Thymus (tissue), 11 donors: ENCODE measurements at regions not wholly inside any gene's neighbourhood (a gene's known extent, or its start where the extent isn't known, plus 50 kb on each side); places are given as distances from the start of the nearest gene placed in this dataset.

Experiments
- DNase-seq, 9 donors: peaks; one replicate each; pipeline ENCODE4 v3.0.0-alpha.2; 2013; ENCODE audit warnings: low spot score in 9 of 9, low read depth in 6 of 9, missing footprints in 1 of 9
- H3K27ac ChIP-seq, 2 donors: one replicate each; pipeline ENCODE4 v1.5.1; 2013; ENCODE audit warnings: control low read depth in 1 of 2, low read depth in 1 of 2, low read length in 1 of 2, mild to moderate bottlenecking in 1 of 2, moderate library complexity in 1 of 2
- H3K27me3 ChIP-seq, 2 donors: one replicate each; pipeline ENCODE4 v1.5.1; 2013; ENCODE audit warnings: low read length in 1 of 2; ENCODE audit not compliant: control insufficient read depth in 2 of 2, insufficient read depth in 1 of 2
- H3K36me3 ChIP-seq, 2 donors: one replicate each; pipeline ENCODE4 v1.5.1; 2013; ENCODE audit warnings: low read length in 1 of 2, mild to moderate bottlenecking in 1 of 2, moderate library complexity in 1 of 2; ENCODE audit not compliant: control insufficient read depth in 2 of 2, insufficient read depth in 2 of 2
- H3K4me1 ChIP-seq, 2 donors: one replicate each; pipeline ENCODE4 v1.5.1; 2013; ENCODE audit warnings: low read length in 2 of 2; ENCODE audit not compliant: control insufficient read depth in 2 of 2, insufficient read depth in 2 of 2
- H3K4me3 ChIP-seq, 2 donors: one replicate each; pipeline ENCODE4 v1.5.1; 2013; ENCODE audit warnings: low read length in 2 of 2, control low read depth in 1 of 2, mild to moderate bottlenecking in 1 of 2
- H3K9me3 ChIP-seq, 2 donors: one replicate each; pipeline ENCODE4 v1.5.1; 2013; ENCODE audit warnings: low read length in 1 of 2, mild to moderate bottlenecking in 1 of 2; ENCODE audit not compliant: control insufficient read depth in 2 of 2, insufficient read depth in 1 of 2
- WGBS: extraction: QIAGEN DNeasy Blood & Tissue Kit; methylation state at CpG from one replicate; pipeline ENCODE4 v1.1.7; 2013; 5-methylcytosine and 5-hydroxymethylcytosine counted together
- donor health status: healthy.

DNA sequence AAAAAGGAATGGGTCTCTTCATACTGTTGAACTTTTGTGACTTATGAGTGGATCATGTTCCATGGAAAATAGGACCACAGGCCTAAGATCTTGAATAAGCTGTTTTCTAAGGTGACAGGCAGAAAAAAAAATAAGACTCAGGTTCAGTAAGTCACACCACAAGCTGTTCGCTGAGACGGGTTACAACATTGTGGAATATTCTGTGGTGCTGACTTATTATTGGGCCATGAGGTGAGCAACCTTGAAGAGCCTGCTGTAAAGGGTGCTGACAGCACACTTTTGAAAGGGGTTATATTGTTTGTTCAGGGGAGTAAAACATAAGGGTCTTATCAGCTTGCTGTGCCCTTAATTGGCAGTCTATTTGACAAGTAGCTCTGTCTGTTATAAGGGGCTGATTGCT is 439.8 kb upstream of the SLC14A2 start:
- Histone ChIP-seq H3K36me3 (no peaks in the 10 kb centered on the region), H3K4me3 (no peak overlapping the region), H3K4me1 (no peaks in the 10 kb centered on the region), H3K9me3 (no peaks in the 10 kb centered on the region), H3K27me3 (no peaks in the 10 kb centered on the region), H3K27ac (no peak overlapping the region)
- whole genome bisulfite sequencing: 94% methylated on average over 2 of the region's 2 CpGs
- DNase-seq: no peak

DNA sequence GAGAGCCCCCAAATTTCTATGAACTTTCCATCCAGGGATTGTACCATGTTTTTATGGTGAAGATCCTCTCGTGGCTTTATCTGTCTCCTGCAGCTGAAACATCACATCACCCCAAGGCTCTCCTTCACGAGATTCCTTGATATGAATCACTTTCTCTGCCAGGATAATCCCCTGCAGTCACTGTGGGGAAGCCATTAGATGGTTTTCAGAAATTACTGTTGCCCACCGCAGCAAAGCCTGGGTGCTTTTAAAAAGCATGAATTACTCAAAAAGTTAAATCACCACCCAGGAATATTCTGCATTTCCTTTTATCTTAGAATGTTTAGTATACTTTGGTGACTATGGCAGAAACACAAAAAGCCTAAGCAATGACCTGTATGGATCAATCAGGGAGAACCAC is 428.4 kb upstream of the SLC14A2 start:
- no peaks in the 10 kb centered on the region for H3K9me3 ChIP-seq
- H3K4me1 ChIP-seq: no peaks in the 10 kb centered on the region
- 92% methylated on average over 3 of the region's 3 CpGs for WGBS
- DNase-seq: no peak
- no peak overlapping the region for H3K4me3 ChIP-seq
- no peaks in the 10 kb centered on the region for H3K27me3 ChIP-seq
- H3K36me3 ChIP-seq: no peaks in the 10 kb centered on the region
- H3K27ac ChIP-seq: no peak overlapping the region

GRCh38 chr18:45191795-45192194 is 423.5 kb upstream of the SLC14A2 start:
- H3K4me3 ChIP-seq: no peak overlapping the region

DNA sequence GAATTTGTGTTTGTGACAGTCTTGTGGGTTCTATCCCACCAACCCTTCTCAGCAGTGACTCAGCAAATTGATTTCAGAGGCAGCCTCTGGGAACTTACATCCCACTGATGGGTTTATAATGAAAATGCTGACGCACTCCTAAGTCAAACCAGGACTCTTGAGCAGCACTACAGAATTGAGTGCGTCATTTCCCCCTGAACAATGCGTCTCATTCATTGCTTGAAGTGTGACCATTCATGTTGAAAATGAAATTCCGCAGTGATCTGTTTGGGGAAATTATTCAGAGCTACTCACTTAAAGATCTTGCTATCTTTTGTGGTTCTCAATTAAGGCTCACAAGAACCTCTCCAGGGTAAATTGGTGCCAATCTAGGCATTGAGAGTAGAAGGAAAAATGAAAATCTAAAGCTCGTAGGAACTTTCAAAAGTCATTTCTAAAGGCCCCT is 417.7 kb upstream of the SLC14A2 start:
- no peaks in the 10 kb centered on the region for H3K27me3 ChIP-seq
- H3K4me1 ChIP-seq: no peaks in the 10 kb centered on the region
- H3K4me3 ChIP-seq: no peak overlapping the region
- H3K27ac ChIP-seq: no peak overlapping the region
- no peaks in the 10 kb centered on the region for H3K9me3 ChIP-seq
- WGBS: 66% methylated on average over 5 of the region's 5 CpGs
- no peaks in the 10 kb centered on the region for H3K36me3 ChIP-seq
- no peak for DNase-seq

More at GRCh38 chr18:45191795-45192194, 423.5 kb upstream of the SLC14A2 start:
- DNase-seq: no peak
- Histone ChIP-seq H3K4me1 (no peaks in the 10 kb centered on the region), H3K9me3 (no peaks in the 10 kb centered on the region), H3K36me3 (no peaks in the 10 kb centered on the region), H3K27ac (no peak overlapping the region), H3K27me3 (no peaks in the 10 kb centered on the region)
- WGBS: 98% methylated on average over 1 of the region's 1 CpG

DNA sequence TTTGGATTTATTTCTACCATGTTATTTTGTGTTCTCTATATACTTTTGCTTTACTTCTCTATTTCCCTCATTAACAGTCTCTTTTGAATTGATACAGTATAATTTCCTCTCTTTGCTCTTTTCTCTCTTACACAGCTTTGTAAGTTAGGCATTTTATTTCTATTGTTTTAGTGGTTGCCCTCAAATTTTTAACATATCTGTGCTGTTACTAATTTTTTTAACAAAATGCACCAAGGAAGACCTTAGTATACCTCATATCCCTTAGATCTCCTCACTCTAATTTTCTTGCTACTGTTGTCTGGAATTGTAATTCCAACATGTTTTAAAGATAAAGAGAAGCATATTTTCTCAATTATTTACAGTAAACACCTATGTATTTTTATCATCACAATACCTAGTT is 416.8 kb upstream of the SLC14A2 start:
- H3K36me3 ChIP-seq: no peaks in the 10 kb centered on the region
- no peak overlapping the region for H3K4me3 ChIP-seq
- H3K4me1 ChIP-seq: no peaks in the 10 kb centered on the region
- H3K9me3 ChIP-seq: no peaks in the 10 kb centered on the region
- H3K27ac ChIP-seq: no peak overlapping the region
- no peak for DNase-seq
- no peaks in the 10 kb centered on the region for H3K27me3 ChIP-seq

DNA sequence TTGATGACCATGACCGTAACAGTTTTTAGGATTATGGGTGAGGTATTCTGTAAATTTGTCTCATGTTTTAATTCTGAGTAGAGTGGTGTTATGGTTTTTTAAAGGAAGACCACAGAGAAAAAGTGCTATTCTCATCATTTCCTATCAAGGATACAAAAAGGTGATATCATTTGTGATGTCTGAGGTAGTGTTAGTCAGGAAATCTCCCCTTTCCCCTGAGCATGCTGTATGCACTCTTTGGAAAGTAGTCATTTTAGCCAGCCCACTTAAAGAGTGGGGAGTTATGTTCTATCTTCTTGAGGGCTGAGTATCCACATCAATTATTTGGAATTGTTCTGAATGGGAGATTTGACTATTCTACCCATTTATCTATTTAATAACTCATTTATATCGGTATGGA is 414.2 kb upstream of the SLC14A2 start:
- Histone ChIP-seq H3K9me3 (no peaks in the 10 kb centered on the region), H3K36me3 (no peaks in the 10 kb centered on the region), H3K27ac (no peak overlapping the region), H3K4me3 (no peak overlapping the region), H3K4me1 (no peaks in the 10 kb centered on the region), H3K27me3 (no peaks in the 10 kb centered on the region)
- over 99% methylated on average over 2 of the region's 2 CpGs for WGBS
- no peak for DNase-seq

DNA sequence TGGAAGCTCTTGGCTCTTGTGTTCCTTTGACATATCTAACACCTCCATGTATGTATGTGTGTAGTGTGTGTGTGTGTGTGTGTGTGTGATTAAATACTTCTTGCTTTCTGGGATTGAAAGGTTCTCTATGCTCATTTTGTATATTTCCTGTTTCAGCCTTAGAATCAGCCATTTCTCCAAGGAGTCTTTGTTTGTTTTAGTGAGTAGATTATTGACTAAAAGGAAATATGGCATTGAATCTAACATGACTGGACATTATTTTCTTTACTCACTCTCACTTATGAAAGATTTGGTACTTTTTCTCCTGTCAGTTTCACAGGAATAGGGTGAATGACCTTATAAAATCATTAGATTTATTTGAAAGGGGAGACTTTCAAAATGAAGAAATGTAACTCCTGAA is 413.8 kb upstream of the SLC14A2 start:
- Histone ChIP-seq H3K27ac (no peak overlapping the region), H3K36me3 (no peaks in the 10 kb centered on the region), H3K9me3 (no peaks in the 10 kb centered on the region), H3K4me3 (no peak overlapping the region), H3K27me3 (no peaks in the 10 kb centered on the region), H3K4me1 (no peaks in the 10 kb centered on the region)
- DNase-seq: no peak

GRCh38 chr18:45202061-45202460 is 413.2 kb upstream of the SLC14A2 start:
- no peak for DNase-seq
- Histone ChIP-seq H3K27me3 (no peaks in the 10 kb centered on the region), H3K4me3 (no peak overlapping the region), H3K4me1 (no peaks in the 10 kb centered on the region), H3K27ac (no peak overlapping the region), H3K9me3 (no peaks in the 10 kb centered on the region), H3K36me3 (no peaks in the 10 kb centered on the region)

DNA sequence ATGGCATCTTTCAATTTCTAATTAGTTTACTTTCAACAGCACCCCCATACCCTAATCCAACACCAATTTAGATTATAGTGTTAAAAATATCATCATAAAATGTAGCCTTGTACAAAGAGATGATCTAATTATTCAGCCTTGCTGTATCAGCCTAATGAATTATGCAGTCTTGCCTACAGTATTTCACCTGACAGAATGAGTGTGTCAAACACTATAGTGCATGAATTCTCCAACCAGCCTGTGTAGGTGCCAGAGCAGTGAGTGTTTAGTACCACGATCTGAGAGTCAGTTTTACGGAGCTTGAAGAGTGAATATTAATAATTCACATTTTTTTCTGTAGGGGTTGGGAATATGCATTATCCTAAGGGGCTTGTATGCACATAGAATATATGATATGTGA is 411.6 kb upstream of the SLC14A2 start:
- Histone ChIP-seq H3K27me3 (no peaks in the 10 kb centered on the region), H3K27ac (no peak overlapping the region), H3K9me3 (no peaks in the 10 kb centered on the region), H3K4me3 (no peak overlapping the region), H3K36me3 (no peaks in the 10 kb centered on the region), H3K4me1 (no peaks in the 10 kb centered on the region)
- 97% methylated on average over 2 of the region's 2 CpGs for WGBS
- DNase-seq: no peak

- no peak overlapping the region for H3K4me3 ChIP-seq
- H3K9me3 ChIP-seq: no peaks in the 10 kb centered on the region
- no peaks in the 10 kb centered on the region for H3K36me3 ChIP-seq
- H3K27me3 ChIP-seq: no peaks in the 10 kb centered on the region
- 95% methylated on average over 2 of the region's 2 CpGs for WGBS
- no peaks in the 10 kb centered on the region for H3K4me1 ChIP-seq
- no peak for DNase-seq
- H3K27ac ChIP-seq: no peak overlapping the region
Measured at GRCh38 chr18:45207328-45207727, 407.9 kb upstream of the SLC14A2 start.
